ENCODE measurements at regions not wholly inside any gene's neighbourhood (a gene's known extent, or its start where the extent isn't known, plus 50 kb on each side); places are given as distances from the start of the nearest gene placed in this dataset.

GRCh38 chr13:44024167-44024845 lies 144.6 kb downstream of the LACC1 start:
- no peak overlapping the region for H3K4me3 ChIP-seq (ENCODE audit: low read length in 3 of 3)
- intact Hi-C loops (cut with DNase I), result no loop called here
- H3K27ac ChIP-seq (ENCODE audit: low read depth in 2 of 2, low read length in 2 of 2), result no peak overlapping the region
- TF ChIP-seq, protein P1, sequence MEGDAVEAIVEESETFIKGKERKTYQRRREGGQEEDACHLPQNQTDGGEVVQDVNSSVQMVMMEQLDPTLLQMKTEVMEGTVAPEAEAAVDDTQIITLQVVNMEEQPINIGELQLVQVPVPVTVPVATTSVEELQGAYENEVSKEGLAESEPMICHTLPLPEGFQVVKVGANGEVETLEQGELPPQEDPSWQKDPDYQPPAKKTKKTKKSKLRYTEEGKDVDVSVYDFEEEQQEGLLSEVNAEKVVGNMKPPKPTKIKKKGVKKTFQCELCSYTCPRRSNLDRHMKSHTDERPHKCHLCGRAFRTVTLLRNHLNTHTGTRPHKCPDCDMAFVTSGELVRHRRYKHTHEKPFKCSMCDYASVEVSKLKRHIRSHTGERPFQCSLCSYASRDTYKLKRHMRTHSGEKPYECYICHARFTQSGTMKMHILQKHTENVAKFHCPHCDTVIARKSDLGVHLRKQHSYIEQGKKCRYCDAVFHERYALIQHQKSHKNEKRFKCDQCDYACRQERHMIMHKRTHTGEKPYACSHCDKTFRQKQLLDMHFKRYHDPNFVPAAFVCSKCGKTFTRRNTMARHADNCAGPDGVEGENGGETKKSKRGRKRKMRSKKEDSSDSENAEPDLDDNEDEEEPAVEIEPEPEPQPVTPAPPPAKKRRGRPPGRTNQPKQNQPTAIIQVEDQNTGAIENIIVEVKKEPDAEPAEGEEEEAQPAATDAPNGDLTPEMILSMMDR (IDR thresholded peaks at IDR 0.05; ENCODE audit: borderline replicate concordance, extremely low read depth, insufficient read depth), result no peak
- H3K36me3 ChIP-seq (ENCODE audit: control insufficient read depth in 2 of 3, insufficient read depth in 3 of 3, low read length in 3 of 3), result no peaks in the 10 kb centered on the region
- FAIRE-seq (no peak), DNase-seq (no peak)
- no peaks in the 10 kb centered on the region for H3K9me3 ChIP-seq (ENCODE audit: control insufficient read depth in 2 of 3, insufficient read depth in 1 of 3, low read length in 3 of 3)
- H3K27me3 ChIP-seq (ENCODE audit: control insufficient read depth, insufficient read depth, low read length), result no peaks in the 10 kb centered on the region
- no peak overlapping the region for H3K9ac ChIP-seq (ENCODE audit: low read length in 3 of 3)
- H3K4me1 ChIP-seq (ENCODE audit: control insufficient read depth in 2 of 3, insufficient read depth in 2 of 3, low read depth in 1 of 3, low read length in 3 of 3), result peaks cover 0 to 4% (median 3%) of the 10 kb centered on the region in 3 donors

DNA sequence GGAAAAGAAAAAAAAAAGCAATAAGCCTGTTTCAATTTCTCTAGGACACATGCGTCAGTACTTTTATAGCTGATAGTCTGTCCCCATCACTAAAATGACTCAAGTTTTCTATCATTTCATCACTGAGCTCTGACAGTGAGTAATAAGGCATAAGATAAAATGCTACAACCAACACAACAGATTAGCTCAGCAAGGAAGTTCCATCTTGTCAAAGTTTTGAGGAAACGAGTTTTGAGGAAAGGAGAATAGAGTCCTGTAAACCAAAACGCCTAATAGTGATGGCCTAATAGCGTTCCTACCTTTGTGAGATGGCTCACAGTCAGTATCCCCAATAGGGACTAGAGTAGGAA lies 145.1 kb downstream of the LACC1 start:
- Histone ChIP-seq H3K4me3 (ENCODE audit: low read length in 3 of 3) (no peak overlapping the region), H3K36me3 (ENCODE audit: control insufficient read depth in 2 of 3, insufficient read depth in 3 of 3, low read length in 3 of 3) (no peaks in the 10 kb centered on the region), H3K27me3 (ENCODE audit: control insufficient read depth, insufficient read depth, low read length) (no peaks in the 10 kb centered on the region), H3K9ac (ENCODE audit: low read length in 3 of 3) (no peak overlapping the region), H3K9me3 (ENCODE audit: control insufficient read depth in 2 of 3, insufficient read depth in 1 of 3, low read length in 3 of 3) (no peaks in the 10 kb centered on the region), H3K4me1 (ENCODE audit: control insufficient read depth in 2 of 3, insufficient read depth in 2 of 3, low read depth in 1 of 3, low read length in 3 of 3) (peaks cover 0 to 4% (median 3%) of the 10 kb centered on the region in 3 donors), H3K27ac (ENCODE audit: low read depth in 2 of 2, low read length in 2 of 2) (no peak overlapping the region)
- intact Hi-C loops (cut with DNase I), result no loop called here
- TF ChIP-seq, protein P1 (IDR thresholded peaks at IDR 0.05; ENCODE audit: borderline replicate concordance, extremely low read depth, insufficient read depth), result no peak
- no peak for FAIRE-seq
- no peak for DNase-seq

- FAIRE-seq (no peak), DNase-seq (no peak)
- Histone ChIP-seq H3K4me1 (ENCODE audit: control insufficient read depth in 2 of 3, insufficient read depth in 2 of 3, low read depth in 1 of 3, low read length in 3 of 3) (peaks cover 0 to 4% (median 3%) of the 10 kb centered on the region in 3 donors), H3K9ac (ENCODE audit: low read length in 3 of 3) (no peak overlapping the region), H3K9me3 (ENCODE audit: control insufficient read depth in 2 of 3, insufficient read depth in 1 of 3, low read length in 3 of 3) (no peaks in the 10 kb centered on the region), H3K4me3 (ENCODE audit: low read length in 3 of 3) (no peak overlapping the region), H3K27me3 (ENCODE audit: control insufficient read depth, insufficient read depth, low read length) (no peaks in the 10 kb centered on the region), H3K27ac (ENCODE audit: low read depth in 2 of 2, low read length in 2 of 2) (no peak overlapping the region), H3K36me3 (ENCODE audit: control insufficient read depth in 2 of 3, insufficient read depth in 3 of 3, low read length in 3 of 3) (no peaks in the 10 kb centered on the region)
- intact Hi-C loops (cut with DNase I), result no loop called here
- TF ChIP-seq, protein P1 (IDR thresholded peaks at IDR 0.05; ENCODE audit: borderline replicate concordance, extremely low read depth, insufficient read depth), result no peak
These were observed 146.5 kb downstream of the LACC1 start for GRCh38 chr13:44026194-44026593.

DNA sequence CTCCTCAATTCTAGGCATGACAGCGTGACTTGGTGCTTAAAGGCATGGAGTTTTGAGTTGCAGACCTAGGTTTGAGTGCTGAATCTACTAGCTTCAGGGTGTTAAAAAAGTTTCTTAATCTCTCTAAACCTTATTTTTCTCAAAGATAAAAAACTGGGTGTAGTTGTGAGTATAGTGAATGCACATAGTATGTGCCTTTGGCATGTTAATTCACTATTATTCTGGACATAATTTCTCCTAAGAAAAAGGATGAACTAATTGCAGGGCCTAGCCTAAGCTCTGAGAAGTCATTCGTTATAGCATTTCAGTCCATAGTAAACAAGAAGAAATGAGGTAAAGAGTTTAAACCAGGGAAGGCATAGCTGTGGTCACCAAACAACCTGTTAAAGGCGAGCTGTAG lies 149.0 kb downstream of the LACC1 start:
- H3K4me3 ChIP-seq (ENCODE audit: low read length in 3 of 3), result no peak overlapping the region
- H3K27ac ChIP-seq (ENCODE audit: low read depth in 2 of 2, low read length in 2 of 2), result no peak overlapping the region
- peaks cover 0 to 2% (median 0%) of the 10 kb centered on the region in 3 donors for H3K4me1 ChIP-seq (ENCODE audit: control insufficient read depth in 2 of 3, insufficient read depth in 2 of 3, low read depth in 1 of 3, low read length in 3 of 3)
- no peak overlapping the region for H3K9ac ChIP-seq (ENCODE audit: low read length in 3 of 3)
- intact Hi-C loops (cut with DNase I), result no loop called here
- H3K9me3 ChIP-seq (ENCODE audit: control insufficient read depth in 2 of 3, insufficient read depth in 1 of 3, low read length in 3 of 3), result no peaks in the 10 kb centered on the region
- TF ChIP-seq, protein P1 (IDR thresholded peaks at IDR 0.05; ENCODE audit: borderline replicate concordance, extremely low read depth, insufficient read depth), result no peak
- no peak for DNase-seq
- no peaks in the 10 kb centered on the region for H3K27me3 ChIP-seq (ENCODE audit: control insufficient read depth, insufficient read depth, low read length)
- no peak for FAIRE-seq
- H3K36me3 ChIP-seq (ENCODE audit: control insufficient read depth in 2 of 3, insufficient read depth in 3 of 3, low read length in 3 of 3), result no peaks in the 10 kb centered on the region

All from kidney (tissue), 13 donors.